ENCODE measurements at regions not wholly inside any gene's neighbourhood (a gene's known extent, or its start where the extent isn't known, plus 50 kb on each side); places are given as distances from the start of the nearest gene placed in this dataset.

GRCh38 chr10:78808286-78808685 lies 260.5 kb upstream of the ZMIZ1 start:
- no peaks in the 10 kb centered on the region for H3K9me3 Mint-ChIP-seq
- DNase-seq = no peak
- H3K4me3 Mint-ChIP-seq = no peak overlapping the region
- no peak overlapping the region for H3K27ac Mint-ChIP-seq
- no peak for ATAC-seq (replicated peaks)
- no peaks in the 10 kb centered on the region for H3K4me1 Mint-ChIP-seq
- H3K36me3 Mint-ChIP-seq = no peaks in the 10 kb centered on the region
- H3K27me3 Mint-ChIP-seq = peaks cover 14 to 19% of the 10 kb centered on the region in 2 donors

GRCh38 chr10:78808736-78809367 lies 259.9 kb upstream of the ZMIZ1 start:
- H3K4me3 Mint-ChIP-seq = no peak overlapping the region
- peaks cover 19 to 24% of the 10 kb centered on the region in 2 donors for H3K27me3 Mint-ChIP-seq
- ATAC-seq (replicated peaks) (no peak), DNase-seq (no peak)
- H3K9me3 Mint-ChIP-seq = no peaks in the 10 kb centered on the region
- no peaks in the 10 kb centered on the region for H3K36me3 Mint-ChIP-seq
- H3K27ac Mint-ChIP-seq = no peak overlapping the region
- no peaks in the 10 kb centered on the region for H3K4me1 Mint-ChIP-seq

DNA sequence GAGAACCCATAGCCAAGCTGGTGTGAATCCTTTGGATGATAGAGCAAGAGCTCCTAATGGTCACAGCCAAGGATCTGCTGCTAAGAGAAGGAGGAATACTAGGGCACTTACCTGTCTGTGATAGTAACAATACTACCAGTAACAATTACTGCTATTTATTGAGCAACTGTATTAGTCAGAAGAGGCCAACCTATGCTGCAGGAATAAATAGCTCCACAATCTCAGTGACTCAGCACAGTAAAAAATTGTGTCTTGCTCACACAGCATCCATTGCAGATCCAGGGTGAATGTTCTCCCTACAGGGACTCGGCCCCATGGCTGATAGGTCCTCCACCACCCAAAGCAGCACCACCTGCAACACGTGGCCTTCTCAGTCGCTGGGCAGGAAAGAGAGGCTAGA lies 257.6 kb upstream of the ZMIZ1 start:
- no peaks in the 10 kb centered on the region for H3K36me3 Mint-ChIP-seq
- no peak overlapping the region for H3K27ac Mint-ChIP-seq
- H3K9me3 Mint-ChIP-seq = peaks cover 0 to 2% of the 10 kb centered on the region in 2 donors
- peaks cover 20 to 25% of the 10 kb centered on the region in 2 donors for H3K27me3 Mint-ChIP-seq
- ATAC-seq (replicated peaks) (no peak), DNase-seq (no peak)
- H3K4me3 Mint-ChIP-seq = no peak overlapping the region
- no peaks in the 10 kb centered on the region for H3K4me1 Mint-ChIP-seq

GRCh38 chr10:78812571-78813318 lies 256.0 kb upstream of the ZMIZ1 start:
- Mint-ChIP-seq H3K9me3 (peaks cover 0 to 2% of the 10 kb centered on the region in 2 donors), H3K4me1 (no peaks in the 10 kb centered on the region), H3K4me3 (no peak overlapping the region), H3K36me3 (no peaks in the 10 kb centered on the region), H3K27ac (no peak overlapping the region), H3K27me3 (peaks cover 20 to 28% of the 10 kb centered on the region in 2 donors)
- DNase-seq (no peak), ATAC-seq (replicated peaks) (no peak)

DNA sequence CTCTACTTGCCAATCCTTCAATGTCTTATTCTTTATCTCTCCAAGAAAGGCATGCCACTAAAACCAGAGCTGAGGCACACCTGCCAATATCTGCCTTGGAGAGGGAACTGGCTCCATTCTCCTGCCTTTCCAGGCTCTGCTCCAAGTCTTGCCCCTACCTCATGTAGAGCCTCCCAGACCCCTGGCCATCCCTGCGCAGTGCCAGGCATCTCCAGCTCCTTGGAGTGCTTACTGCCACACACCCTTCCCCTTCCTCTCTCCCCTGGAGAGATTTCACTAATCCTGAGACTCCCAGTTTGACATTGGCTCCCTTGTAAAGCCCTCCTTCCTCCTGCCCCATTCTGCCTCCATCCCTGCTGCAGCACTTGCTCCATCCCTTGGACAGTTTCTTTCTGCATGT lies 255.2 kb upstream of the ZMIZ1 start:
- H3K27me3 Mint-ChIP-seq = peaks cover 20 to 21% of the 10 kb centered on the region in 2 donors
- no peak for ATAC-seq (replicated peaks)
- no peaks in the 10 kb centered on the region for H3K4me1 Mint-ChIP-seq
- no peaks in the 10 kb centered on the region for H3K36me3 Mint-ChIP-seq
- peaks cover 0 to 2% of the 10 kb centered on the region in 2 donors for H3K9me3 Mint-ChIP-seq
- no peak for DNase-seq
- no peak overlapping the region for H3K27ac Mint-ChIP-seq
- H3K4me3 Mint-ChIP-seq = no peak overlapping the region

DNA sequence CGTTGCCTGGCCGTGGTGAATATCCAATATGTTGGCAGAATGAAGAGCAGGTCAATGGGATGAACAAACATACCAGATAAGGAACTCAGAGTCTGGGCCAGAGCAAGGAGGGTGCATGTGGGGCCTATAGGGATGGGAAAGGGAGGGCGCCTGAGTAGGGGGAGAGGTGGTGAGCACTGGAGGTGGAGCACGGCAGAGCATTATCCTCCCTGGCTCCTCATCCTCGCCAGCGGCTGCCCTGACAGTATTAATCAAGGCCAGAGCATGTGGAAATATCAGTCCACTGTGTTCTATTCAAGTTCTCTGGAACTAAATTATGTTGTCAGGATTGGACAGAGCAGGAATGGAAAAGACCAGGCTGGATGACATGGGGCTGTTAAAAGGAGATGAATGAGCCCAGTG lies 254.8 kb upstream of the ZMIZ1 start:
- Mint-ChIP-seq H3K9me3 (peaks cover 0 to 2% of the 10 kb centered on the region in 2 donors), H3K36me3 (no peaks in the 10 kb centered on the region), H3K27me3 (peaks cover 20 to 21% of the 10 kb centered on the region in 2 donors), H3K27ac (no peak overlapping the region), H3K4me1 (no peaks in the 10 kb centered on the region), H3K4me3 (no peak overlapping the region)
- DNase-seq (no peak), ATAC-seq (replicated peaks) (no peak)

- no peak overlapping the region for H3K27ac Mint-ChIP-seq
- H3K27me3 Mint-ChIP-seq = peaks cover 20 to 21% of the 10 kb centered on the region in 2 donors
- DNase-seq (no peak), ATAC-seq (replicated peaks) (no peak)
- no peaks in the 10 kb centered on the region for H3K36me3 Mint-ChIP-seq
- H3K4me3 Mint-ChIP-seq = no peak overlapping the region
- peaks cover 0 to 2% of the 10 kb centered on the region in 2 donors for H3K9me3 Mint-ChIP-seq
- H3K4me1 Mint-ChIP-seq = no peaks in the 10 kb centered on the region
Measured at GRCh38 chr10:78814407-78814806, 254.4 kb upstream of the ZMIZ1 start.

DNA sequence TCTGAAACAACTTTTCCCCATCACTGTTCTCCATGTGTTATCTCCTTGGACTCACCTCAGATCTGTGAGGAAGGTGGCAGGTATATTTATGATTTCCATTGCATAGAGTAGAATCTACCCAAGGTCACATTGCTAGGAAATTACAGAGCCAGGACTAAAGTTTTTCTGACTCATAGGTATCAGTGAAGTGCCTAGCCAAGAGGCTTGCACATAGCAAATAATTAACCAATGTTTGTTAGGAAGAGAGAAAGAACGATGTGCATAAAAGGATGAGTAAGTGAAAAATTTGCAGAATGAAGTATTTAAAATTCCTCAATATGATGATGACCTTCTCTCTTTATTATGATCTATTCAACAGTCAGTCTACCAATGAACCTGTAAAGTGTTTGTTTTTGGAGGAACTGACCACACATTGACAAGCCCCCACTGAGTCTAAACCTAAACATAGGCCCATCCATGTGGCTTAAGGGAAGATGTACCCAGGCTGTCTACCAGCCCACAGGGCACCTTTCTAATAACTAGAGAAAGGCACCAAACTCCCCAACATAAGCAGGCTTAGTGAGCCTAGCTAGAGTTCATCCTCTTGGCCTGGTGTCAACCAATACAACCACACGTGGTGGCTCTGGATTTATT lies 252.9 kb upstream of the ZMIZ1 start:
- Mint-ChIP-seq H3K4me3 (no peak overlapping the region), H3K36me3 (no peaks in the 10 kb centered on the region), H3K9me3 (peaks cover 0 to 2% of the 10 kb centered on the region in 2 donors), H3K4me1 (no peaks in the 10 kb centered on the region), H3K27ac (no peak overlapping the region), H3K27me3 (peaks cover 15 to 21% of the 10 kb centered on the region in 2 donors)
- no peak for DNase-seq
- no peak for ATAC-seq (replicated peaks)

GRCh38 chr10:78817361-78817760 lies 251.4 kb upstream of the ZMIZ1 start:
- ATAC-seq (replicated peaks) = no peak
- Mint-ChIP-seq H3K36me3 (no peaks in the 10 kb centered on the region), H3K9me3 (peaks cover 0 to 2% of the 10 kb centered on the region in 2 donors), H3K4me1 (no peaks in the 10 kb centered on the region), H3K27me3 (peaks cover 10 to 24% of the 10 kb centered on the region in 2 donors), H3K27ac (no peak overlapping the region), H3K4me3 (no peak overlapping the region)
- no peak for DNase-seq

DNA sequence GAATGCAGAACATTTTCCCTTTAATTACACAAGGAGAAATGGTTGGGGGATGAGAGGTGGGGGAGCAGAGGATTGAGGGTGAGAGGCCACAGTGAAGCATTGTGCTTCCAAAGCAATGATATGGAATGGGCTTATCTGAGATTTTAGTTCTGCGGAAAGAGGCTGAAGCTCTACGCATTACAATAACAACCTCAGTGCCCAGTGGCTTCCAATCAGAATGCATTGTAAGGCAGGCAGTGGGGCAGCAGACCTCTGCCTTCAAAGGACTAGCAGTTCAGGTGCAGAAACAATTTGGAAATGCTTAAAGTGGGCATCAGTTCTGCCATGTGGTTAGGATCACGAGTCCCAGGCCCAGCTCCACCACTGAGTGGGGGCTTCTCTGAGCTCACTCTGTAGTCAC lies 251.0 kb upstream of the ZMIZ1 start:
- peaks cover 7 to 25% of the 10 kb centered on the region in 2 donors for H3K27me3 Mint-ChIP-seq
- no peak for ATAC-seq (replicated peaks)
- peaks cover 0 to 2% of the 10 kb centered on the region in 2 donors for H3K9me3 Mint-ChIP-seq
- no peaks in the 10 kb centered on the region for H3K4me1 Mint-ChIP-seq
- no peak for DNase-seq
- H3K4me3 Mint-ChIP-seq = no peak overlapping the region
- H3K27ac Mint-ChIP-seq = no peak overlapping the region
- H3K36me3 Mint-ChIP-seq = no peaks in the 10 kb centered on the region

DNA sequence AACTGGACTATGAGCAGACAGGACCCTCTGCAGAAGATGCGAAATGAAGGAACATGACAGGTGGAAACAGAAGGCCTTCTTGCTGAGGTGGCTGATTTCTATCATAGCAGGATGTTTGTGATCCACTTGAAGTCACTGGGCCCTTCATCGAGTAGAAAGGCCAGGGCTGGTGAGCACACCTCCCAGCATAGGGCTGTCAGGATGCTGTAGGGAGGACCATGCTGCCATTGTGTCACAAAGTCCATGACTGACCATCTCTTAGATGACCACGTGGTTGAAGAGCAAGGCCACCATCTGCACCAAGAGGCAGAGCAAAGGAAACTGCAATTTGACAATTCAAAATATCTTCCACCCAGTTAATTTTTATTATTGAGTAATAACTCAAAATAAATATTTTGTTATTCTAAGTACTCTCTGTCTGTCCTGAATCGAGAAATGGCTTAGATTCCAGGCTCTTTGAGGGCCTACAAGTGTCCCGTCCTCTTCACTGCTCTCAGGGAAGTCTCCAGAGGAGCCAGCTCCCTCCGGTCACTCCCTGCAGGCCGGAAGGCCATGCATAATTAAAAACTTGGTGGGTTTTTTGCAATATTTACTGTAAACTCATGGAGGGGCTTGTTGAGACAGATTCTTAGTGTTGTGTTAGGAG lies 249.3 kb upstream of the ZMIZ1 start:
- no peaks in the 10 kb centered on the region for H3K36me3 Mint-ChIP-seq
- H3K4me3 Mint-ChIP-seq = no peak overlapping the region
- no peaks in the 10 kb centered on the region for H3K4me1 Mint-ChIP-seq
- no peak for ATAC-seq (replicated peaks)
- H3K27ac Mint-ChIP-seq = no peak overlapping the region
- no peak for DNase-seq
- peaks cover 2 to 4% of the 10 kb centered on the region in 2 donors for H3K9me3 Mint-ChIP-seq
- peaks cover 9 to 22% of the 10 kb centered on the region in 2 donors for H3K27me3 Mint-ChIP-seq

DNA sequence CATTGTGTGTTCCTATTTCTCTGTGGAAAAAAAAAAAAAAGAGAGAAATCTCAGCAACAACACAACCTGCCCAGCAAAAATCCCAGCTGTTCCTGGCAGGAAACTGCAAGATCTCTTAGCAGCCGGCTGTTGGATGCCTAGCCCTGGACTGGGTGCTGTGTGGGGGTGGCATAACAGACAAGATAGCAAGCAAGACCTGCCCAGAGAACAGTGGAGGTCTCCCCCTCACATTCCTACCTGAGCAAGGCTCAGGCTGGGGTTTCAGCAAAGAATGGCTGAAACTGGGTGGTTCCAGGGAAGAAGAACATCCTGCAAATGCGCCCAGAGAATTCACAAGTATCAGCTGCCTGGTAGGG lies 248.8 kb upstream of the ZMIZ1 start:
- H3K4me3 Mint-ChIP-seq = no peak overlapping the region
- H3K36me3 Mint-ChIP-seq = no peaks in the 10 kb centered on the region
- H3K4me1 Mint-ChIP-seq = no peaks in the 10 kb centered on the region
- peaks cover 9 to 22% of the 10 kb centered on the region in 2 donors for H3K27me3 Mint-ChIP-seq
- no peak overlapping the region for H3K27ac Mint-ChIP-seq
- H3K9me3 Mint-ChIP-seq = peaks cover 2 to 4% of the 10 kb centered on the region in 2 donors
- ATAC-seq (replicated peaks) = no peak
- no peak for DNase-seq

- peaks cover 0 to 4% of the 10 kb centered on the region in 2 donors for H3K9me3 Mint-ChIP-seq
- H3K27ac Mint-ChIP-seq = no peak overlapping the region
- no peaks in the 10 kb centered on the region for H3K36me3 Mint-ChIP-seq
- DNase-seq = no peak
- no peak overlapping the region for H3K4me3 Mint-ChIP-seq
- no peak for ATAC-seq (replicated peaks)
- no peaks in the 10 kb centered on the region for H3K4me1 Mint-ChIP-seq
- H3K27me3 Mint-ChIP-seq = peaks cover 9 to 22% of the 10 kb centered on the region in 2 donors
Measured at GRCh38 chr10:78821052-78821451, 247.7 kb upstream of the ZMIZ1 start.

- peaks cover 2 to 9% of the 10 kb centered on the region in 2 donors for H3K9me3 Mint-ChIP-seq
- DNase-seq (no peak), ATAC-seq (replicated peaks) (no peak)
- peaks cover 30 to 34% of the 10 kb centered on the region in 2 donors for H3K27me3 Mint-ChIP-seq
- no peak overlapping the region for H3K4me3 Mint-ChIP-seq
- H3K36me3 Mint-ChIP-seq = no peaks in the 10 kb centered on the region
- no peaks in the 10 kb centered on the region for H3K4me1 Mint-ChIP-seq
- no peak overlapping the region for H3K27ac Mint-ChIP-seq
Measured at GRCh38 chr10:78828647-78829539, 239.9 kb upstream of the ZMIZ1 start.
